B cell (primary cell): ENCODE measurements at regions not wholly inside any gene's neighbourhood (a gene's known extent, or its start where the extent isn't known, plus 50 kb on each side); places are given as distances from the start of the nearest gene placed in this dataset.

Source experiments
- ATAC-seq: fragments of 200-7000 bp; cut with Tn5 transposase; one replicate; pipeline ENCODE4 v1.10.0; 2021; ENCODE audit warnings: low read depth, mild to moderate bottlenecking, moderate number of reproducible peaks, moderate library complexity
- CTCF ChIA-PET: fragments of 350-600 bp; sonication (Branson Sonifier 250); formaldehyde crosslinking; loops from one replicate; lab custom pipeline; 2021; ENCODE audit warnings: antibody characterized with exemption, inconsistent platforms; lab: Charles Lee
- POLR2A ChIA-PET: fragments of 350-600 bp; sonication (Branson Sonifier 250); formaldehyde crosslinking; loops from one replicate; lab custom pipeline; 2021; ENCODE audit warnings: antibody characterized with exemption; lab: Charles Lee
- DNase-seq: peaks from one replicate; pipeline ENCODE4 v3.0.0; 2013
- H2AFZ ChIP-seq: 2 replicates; pipeline ENCODE4 v1.6.1; 2012; ENCODE audit warnings: mild to moderate bottlenecking, low read depth, low read length; ENCODE audit not compliant: insufficient read depth, poor library complexity, severe bottlenecking
- H3K27ac ChIP-seq, 2 donors: 1 replicate in 1 of 2; 2 replicates in 1 of 2; pipeline ENCODE4 v1.5.1; 2012 to 2013; ENCODE audit warnings: low read length in 2 of 2, mild to moderate bottlenecking in 2 of 2, moderate library complexity in 1 of 2
- H3K27me3 ChIP-seq, 4 experiments: fragments of 200-600 bp in 1 of 4; sonication (generic) in 1 of 4; replicated peaks in 1 of 4; 1 replicate in 2 of 4; 2 replicates in 2 of 4; pipeline versions ENCODE4 v1.6.1 to v1.7.0; 2013 to 2016; ENCODE audit warnings: low read length in 3 of 4, mild to moderate bottlenecking in 2 of 4, mixed read lengths in 1 of 4, moderate library complexity in 1 of 4; ENCODE audit not compliant: insufficient read depth in 4 of 4, control insufficient read depth in 3 of 4; ENCODE audit errors: control extremely low read depth in 1 of 4
- H3K36me3 ChIP-seq, 2 experiments: replicated peaks in 1 of 2; 1 replicate in 1 of 2; 2 replicates in 1 of 2; pipeline versions ENCODE4 v1.6.1 to v1.7.1; 2013; ENCODE audit warnings: low read length in 1 of 2; ENCODE audit not compliant: insufficient read depth in 2 of 2, control insufficient read depth in 1 of 2; ENCODE audit errors: control extremely low read depth in 1 of 2, extremely low read depth in 1 of 2
- H3K4me1 ChIP-seq, 2 donors: fragments of 200-600 bp in 1 of 2; sonication (generic) in 1 of 2; 1 replicate in 1 of 2; 2 replicates in 1 of 2; pipeline versions ENCODE4 v1.5.1 to v1.6.1; 2013 to 2017; ENCODE audit warnings: low read length in 2 of 2; ENCODE audit not compliant: control insufficient read depth in 2 of 2, insufficient read depth in 2 of 2
- H3K4me2 ChIP-seq: replicated peaks from 2 replicates; pipeline ENCODE3; 2012; ENCODE audit warnings: mild to moderate bottlenecking, low read depth, low read length; ENCODE audit not compliant: poor library complexity, severe bottlenecking
- H3K4me3 ChIP-seq, 5 experiments: fragments of 200-600 bp in 1 of 5; sonication (generic) in 1 of 5; 1 replicate in 3 of 5; 2 replicates in 2 of 5; pipeline versions ENCODE4 v1.5.1 to v1.7.0; 2011 to 2016; ENCODE audit warnings: low read length in 4 of 5, mild to moderate bottlenecking in 4 of 5, low read depth in 2 of 5, control low read depth in 1 of 5, moderate library complexity in 1 of 5; ENCODE audit not compliant: insufficient read depth in 1 of 5; ENCODE audit errors: control extremely low read depth in 1 of 5, extremely low read depth in 1 of 5
- H3K79me2 ChIP-seq: fragments of 200-600 bp; sonication (generic); one replicate; pipeline ENCODE4 v1.6.0; 2016; ENCODE audit warnings: low read length; ENCODE audit not compliant: control insufficient read depth, insufficient read depth
- H3K9ac ChIP-seq: fragments of 200-600 bp; sonication (generic); 2 replicates; pipeline ENCODE4 v1.6.1; 2017; ENCODE audit warnings: mild to moderate bottlenecking, low read length, moderate library complexity
- H3K9me3 ChIP-seq, 3 donors: one replicate each; pipeline versions ENCODE4 v1.6.1 to v1.7.1; 2013; ENCODE audit warnings: low read length in 2 of 3; ENCODE audit not compliant: control insufficient read depth in 2 of 3, insufficient read depth in 1 of 3; ENCODE audit errors: control extremely low read depth in 1 of 3
- H4K20me1 ChIP-seq: 2 replicates; pipeline ENCODE4 v1.6.0; 2012; ENCODE audit warnings: mild to moderate bottlenecking, low read length; ENCODE audit not compliant: insufficient read depth, control insufficient read depth, poor library complexity, severe bottlenecking
- H3K27ac Mint-ChIP-seq: one replicate; pipeline ENCODE4 v1.8.0; 2021; ENCODE audit warnings: mixed read lengths
- H3K27me3 Mint-ChIP-seq: one replicate; pipeline ENCODE4 v1.8.0; 2021; ENCODE audit warnings: mixed read lengths
- H3K4me1 Mint-ChIP-seq: one replicate; pipeline ENCODE4 v1.8.0; 2021; ENCODE audit warnings: mixed read lengths
- H3K4me3 Mint-ChIP-seq: one replicate; pipeline ENCODE4 v1.8.0; 2021; ENCODE audit warnings: mixed read lengths
- H3K9me3 Mint-ChIP-seq: one replicate; pipeline ENCODE4 v1.8.0; 2022; ENCODE audit warnings: mixed read lengths; ENCODE audit not compliant: insufficient read depth
- EZH2 ChIP-seq: IDR thresholded peaks from 2 replicates; pipeline ENCODE4 v1.6.1; 2012; ENCODE audit warnings: borderline replicate concordance, low read depth, mild to moderate bottlenecking, moderate library complexity, low read length; ENCODE audit not compliant: insufficient read depth, poor library complexity, severe bottlenecking
- WGBS: methylation state at CpG from one replicate; pipeline ENCODE4 v1.1.5; 2013; ENCODE audit warnings: missing lambda C conversion rate; ENCODE audit not compliant: insufficient coverage; 5-methylcytosine and 5-hydroxymethylcytosine counted together
- intact Hi-C: fragments of 100-400 bp; cut with micrococcal nuclease; formaldehyde crosslinking; loops from one replicate; pipeline ENCODE4 v1.10.0; 2022
- TF ChIP-seq, protein P1 (sequence below): fragments of 200-600 bp; IDR thresholded peaks from one replicate; pipeline ENCODE4 v1.8.0; 2022; ENCODE audit warnings: antibody characterized with exemption, mild to moderate bottlenecking

- whole genome bisulfite sequencing = 86% methylated on average over 1 of the region's 2 CpGs
- Histone ChIP-seq H3K79me2 (no peaks in the 10 kb centered on the region), H3K27ac (no peak overlapping the region), H3K4me1 (no peaks in the 10 kb centered on the region), H2AFZ (no peak overlapping the region), H3K4me3 (no peak overlapping the region), H3K36me3 (no peaks in the 10 kb centered on the region), H3K27me3 (peaks cover 0 to 4% (median 0%) of the 10 kb centered on the region in 4 experiments), H4K20me1 (no peaks in the 10 kb centered on the region), H3K4me2 (no peak overlapping the region), H3K9me3 (no peaks in the 10 kb centered on the region), H3K9ac (no peak overlapping the region)
- TF ChIP-seq, protein P1, sequence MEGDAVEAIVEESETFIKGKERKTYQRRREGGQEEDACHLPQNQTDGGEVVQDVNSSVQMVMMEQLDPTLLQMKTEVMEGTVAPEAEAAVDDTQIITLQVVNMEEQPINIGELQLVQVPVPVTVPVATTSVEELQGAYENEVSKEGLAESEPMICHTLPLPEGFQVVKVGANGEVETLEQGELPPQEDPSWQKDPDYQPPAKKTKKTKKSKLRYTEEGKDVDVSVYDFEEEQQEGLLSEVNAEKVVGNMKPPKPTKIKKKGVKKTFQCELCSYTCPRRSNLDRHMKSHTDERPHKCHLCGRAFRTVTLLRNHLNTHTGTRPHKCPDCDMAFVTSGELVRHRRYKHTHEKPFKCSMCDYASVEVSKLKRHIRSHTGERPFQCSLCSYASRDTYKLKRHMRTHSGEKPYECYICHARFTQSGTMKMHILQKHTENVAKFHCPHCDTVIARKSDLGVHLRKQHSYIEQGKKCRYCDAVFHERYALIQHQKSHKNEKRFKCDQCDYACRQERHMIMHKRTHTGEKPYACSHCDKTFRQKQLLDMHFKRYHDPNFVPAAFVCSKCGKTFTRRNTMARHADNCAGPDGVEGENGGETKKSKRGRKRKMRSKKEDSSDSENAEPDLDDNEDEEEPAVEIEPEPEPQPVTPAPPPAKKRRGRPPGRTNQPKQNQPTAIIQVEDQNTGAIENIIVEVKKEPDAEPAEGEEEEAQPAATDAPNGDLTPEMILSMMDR = no peak
- no peak for TF ChIP-seq EZH2
- POLR2A ChIA-PET = no interaction called here
- DNase-seq = no peak
- ATAC-seq = no peak
- intact Hi-C loops = no loop called here
- H3K4me1 Mint-ChIP-seq = no peaks in the 10 kb centered on the region
- no peak overlapping the region for H3K27ac Mint-ChIP-seq
- no peaks in the 10 kb centered on the region for H3K9me3 Mint-ChIP-seq
- H3K4me3 Mint-ChIP-seq = no peak overlapping the region
- H3K27me3 Mint-ChIP-seq = no peaks in the 10 kb centered on the region
- CTCF ChIA-PET = no interaction called here
These were observed 176.8 kb downstream of the C7orf25 start for GRCh38 chr7:42735081-42735480.

DNA sequence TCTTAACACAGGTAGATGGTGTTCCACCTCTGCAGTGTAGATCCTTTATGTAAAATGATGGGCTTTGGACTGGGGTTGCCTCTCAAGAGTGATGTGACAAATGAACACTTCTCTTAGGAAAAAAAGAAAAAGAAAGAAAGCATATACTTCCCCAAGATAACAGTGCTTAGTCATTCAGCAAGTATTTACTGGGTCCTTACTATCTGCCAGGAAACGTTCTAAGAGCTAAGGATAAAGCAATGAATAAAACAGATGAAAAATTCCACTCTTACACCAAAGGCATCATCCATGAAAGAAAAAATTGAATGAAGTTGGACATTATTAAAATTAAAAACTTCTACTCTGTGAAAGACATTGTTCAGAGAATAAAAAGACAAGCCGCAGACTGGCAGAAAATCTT, 177.3 kb downstream of the C7orf25 start:
- H3K9ac ChIP-seq = no peak overlapping the region
- no peaks in the 10 kb centered on the region for H3K9me3 ChIP-seq
- no peak for DNase-seq
- peaks cover 0 to 4% (median 0%) of the 10 kb centered on the region in 4 experiments for H3K27me3 ChIP-seq
- no peaks in the 10 kb centered on the region for H3K4me1 Mint-ChIP-seq
- no peak overlapping the region for H3K4me3 Mint-ChIP-seq
- H3K4me3 ChIP-seq = no peak overlapping the region
- no peak overlapping the region for H3K27ac Mint-ChIP-seq
- ChIA-PET POLR2A (no interaction called here), CTCF (no interaction called here)
- H3K9me3 Mint-ChIP-seq = no peaks in the 10 kb centered on the region
- H3K79me2 ChIP-seq = no peaks in the 10 kb centered on the region
- H4K20me1 ChIP-seq = no peaks in the 10 kb centered on the region
- H3K36me3 ChIP-seq = no peaks in the 10 kb centered on the region
- H3K27ac ChIP-seq = no peak overlapping the region
- no peaks in the 10 kb centered on the region for H3K27me3 Mint-ChIP-seq
- no peak overlapping the region for H2AFZ ChIP-seq
- intact Hi-C loops = no loop called here
- TF ChIP-seq EZH2 = no peak
- TF ChIP-seq, protein P1 = no peak
- whole genome bisulfite sequencing = 83% methylated on average over 1 of the region's 2 CpGs
- no peak for ATAC-seq
- no peak overlapping the region for H3K4me2 ChIP-seq
- H3K4me1 ChIP-seq = no peaks in the 10 kb centered on the region
